ENCODE measurements at regions not wholly inside any gene's neighbourhood (a gene's known extent, or its start where the extent isn't known, plus 50 kb on each side); places are given as distances from the start of the nearest gene placed in this dataset.

DNA sequence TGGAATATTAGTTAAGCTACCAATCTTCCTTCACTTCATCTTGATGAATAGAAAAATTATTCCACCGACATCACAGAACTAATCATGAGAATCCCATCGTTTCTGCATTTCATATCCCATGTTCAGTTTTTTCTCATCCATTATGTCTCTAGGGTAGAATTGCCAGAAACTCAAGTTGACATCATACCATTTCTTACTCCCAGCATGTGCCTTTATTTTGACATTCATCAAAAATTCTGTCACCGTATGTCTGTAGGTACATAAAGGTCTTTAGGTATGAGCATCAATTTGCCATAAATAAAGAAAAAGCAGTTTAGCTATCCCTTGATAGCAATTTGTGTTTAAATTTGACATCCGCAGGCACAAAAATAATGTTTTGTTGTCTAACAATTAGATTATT, 175.5 kb upstream of the ROBO2 start:
- Histone ChIP-seq H3K9me3 (no peaks in the 10 kb centered on the region), H3K27ac (no peak overlapping the region), H3K4me1 (no peaks in the 10 kb centered on the region), H3K36me3 (no peaks in the 10 kb centered on the region), H3K4me3 (no peak overlapping the region), H3K27me3 (no peaks in the 10 kb centered on the region)
- TF ChIP-seq POLR2A (IDR thresholded peaks at IDR 0.05), result no peak
- TF ChIP-seq EP300 (IDR thresholded peaks at IDR 0.05), result no peak
- no peak for TF ChIP-seq POLR2AphosphoS5 (IDR thresholded peaks at IDR 0.05)
- TF ChIP-seq, protein P1, sequence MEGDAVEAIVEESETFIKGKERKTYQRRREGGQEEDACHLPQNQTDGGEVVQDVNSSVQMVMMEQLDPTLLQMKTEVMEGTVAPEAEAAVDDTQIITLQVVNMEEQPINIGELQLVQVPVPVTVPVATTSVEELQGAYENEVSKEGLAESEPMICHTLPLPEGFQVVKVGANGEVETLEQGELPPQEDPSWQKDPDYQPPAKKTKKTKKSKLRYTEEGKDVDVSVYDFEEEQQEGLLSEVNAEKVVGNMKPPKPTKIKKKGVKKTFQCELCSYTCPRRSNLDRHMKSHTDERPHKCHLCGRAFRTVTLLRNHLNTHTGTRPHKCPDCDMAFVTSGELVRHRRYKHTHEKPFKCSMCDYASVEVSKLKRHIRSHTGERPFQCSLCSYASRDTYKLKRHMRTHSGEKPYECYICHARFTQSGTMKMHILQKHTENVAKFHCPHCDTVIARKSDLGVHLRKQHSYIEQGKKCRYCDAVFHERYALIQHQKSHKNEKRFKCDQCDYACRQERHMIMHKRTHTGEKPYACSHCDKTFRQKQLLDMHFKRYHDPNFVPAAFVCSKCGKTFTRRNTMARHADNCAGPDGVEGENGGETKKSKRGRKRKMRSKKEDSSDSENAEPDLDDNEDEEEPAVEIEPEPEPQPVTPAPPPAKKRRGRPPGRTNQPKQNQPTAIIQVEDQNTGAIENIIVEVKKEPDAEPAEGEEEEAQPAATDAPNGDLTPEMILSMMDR (IDR thresholded peaks at IDR 0.05), result no peak
- ATAC-seq (ENCODE audit: low FRiP score in 2 of 2) (no peak), DNase-seq (no peak)
- WGBS, 2 donors, result 90 to 93% methylated on average over 4 of the region's 4 CpGs

DNA sequence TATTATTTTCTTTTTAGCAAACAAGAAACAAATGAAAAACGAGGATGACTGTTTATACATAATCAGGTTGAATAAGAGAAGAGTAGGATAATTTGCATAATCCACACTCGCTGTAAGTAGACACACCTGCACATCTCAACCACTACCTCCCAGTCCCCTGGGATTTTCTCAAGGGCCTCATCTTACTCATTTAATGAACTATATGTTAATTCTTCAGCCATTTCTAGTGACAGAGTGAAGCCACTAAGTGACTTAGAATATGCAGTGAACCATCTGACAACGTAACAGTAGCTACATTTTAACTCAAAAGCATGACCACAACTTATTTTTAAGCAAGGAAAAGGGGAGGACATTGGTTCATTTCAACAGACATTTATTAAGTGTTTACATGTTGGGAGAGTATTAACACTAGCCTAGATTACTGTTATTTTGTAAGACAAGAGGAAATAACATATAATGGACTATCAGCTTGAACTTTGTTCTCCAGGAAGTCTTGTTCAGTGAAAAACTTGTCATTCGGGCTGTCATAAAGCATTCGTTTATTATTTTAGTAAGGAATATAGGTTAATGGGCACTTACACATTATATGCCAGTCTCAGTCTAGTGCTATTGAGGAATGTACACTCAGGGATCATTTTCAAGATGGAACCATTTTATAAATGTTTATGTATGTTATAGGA, 173.0 kb upstream of the ROBO2 start:
- no peak for TF ChIP-seq POLR2A (IDR thresholded peaks at IDR 0.05)
- no peak for TF ChIP-seq EP300 (IDR thresholded peaks at IDR 0.05)
- TF ChIP-seq, protein P1 (IDR thresholded peaks at IDR 0.05), result no peak
- no peak for TF ChIP-seq POLR2AphosphoS5 (IDR thresholded peaks at IDR 0.05)
- Histone ChIP-seq H3K9me3 (no peaks in the 10 kb centered on the region), H3K27ac (no peak overlapping the region), H3K27me3 (no peaks in the 10 kb centered on the region), H3K36me3 (no peaks in the 10 kb centered on the region), H3K4me3 (no peak overlapping the region), H3K4me1 (no peaks in the 10 kb centered on the region)
- DNase-seq (no peak), ATAC-seq (ENCODE audit: low FRiP score in 2 of 2) (no peak)
- 58 to 69% methylated on average over 5 of the region's 5 CpGs for WGBS, 2 donors

DNA sequence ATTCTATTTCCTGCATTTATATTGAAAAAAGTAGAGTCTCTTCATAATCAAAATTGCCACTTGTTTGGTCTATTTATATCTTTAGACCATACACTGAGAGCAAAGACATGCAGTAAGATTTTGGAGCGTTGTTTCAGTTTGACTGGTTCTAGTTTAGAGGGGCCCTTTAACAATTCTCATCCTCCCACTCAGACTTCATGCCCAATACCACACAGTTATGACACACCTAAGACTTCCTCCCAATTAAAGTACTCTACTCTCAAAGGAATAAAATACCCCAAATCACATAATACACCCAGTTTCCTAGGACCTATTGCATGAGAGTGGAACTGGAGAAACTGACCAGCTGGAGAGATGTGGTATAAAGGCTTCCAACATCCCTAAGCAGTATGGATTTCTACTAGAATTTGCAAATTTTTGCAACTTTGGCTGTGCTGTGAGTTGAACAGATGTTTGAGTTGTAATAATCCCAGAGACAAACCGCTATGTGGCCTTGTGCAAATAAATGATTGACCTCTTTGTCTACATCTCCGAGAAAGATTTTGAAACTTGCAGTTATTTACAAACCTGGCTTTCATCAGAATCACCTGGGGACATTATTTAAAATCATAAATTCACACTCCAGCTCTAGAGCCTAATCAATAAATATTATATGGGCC, 170.0 kb upstream of the ROBO2 start:
- no peak for DNase-seq
- no peaks in the 10 kb centered on the region for H3K4me1 ChIP-seq
- no peaks in the 10 kb centered on the region for H3K9me3 ChIP-seq
- WGBS, 2 donors, result 74 to 78% methylated on average over 3 of the region's 3 CpGs
- H3K27me3 ChIP-seq, result no peaks in the 10 kb centered on the region
- H3K4me3 ChIP-seq, result no peak overlapping the region
- no peak for ATAC-seq (ENCODE audit: low FRiP score in 2 of 2)
- no peak for TF ChIP-seq POLR2A (IDR thresholded peaks at IDR 0.05)
- no peak for TF ChIP-seq EP300 (IDR thresholded peaks at IDR 0.05)
- TF ChIP-seq, protein P1 (IDR thresholded peaks at IDR 0.05), result no peak
- TF ChIP-seq POLR2AphosphoS5 (IDR thresholded peaks at IDR 0.05), result no peak
- H3K27ac ChIP-seq, result no peak overlapping the region
- H3K36me3 ChIP-seq, result no peaks in the 10 kb centered on the region

DNA sequence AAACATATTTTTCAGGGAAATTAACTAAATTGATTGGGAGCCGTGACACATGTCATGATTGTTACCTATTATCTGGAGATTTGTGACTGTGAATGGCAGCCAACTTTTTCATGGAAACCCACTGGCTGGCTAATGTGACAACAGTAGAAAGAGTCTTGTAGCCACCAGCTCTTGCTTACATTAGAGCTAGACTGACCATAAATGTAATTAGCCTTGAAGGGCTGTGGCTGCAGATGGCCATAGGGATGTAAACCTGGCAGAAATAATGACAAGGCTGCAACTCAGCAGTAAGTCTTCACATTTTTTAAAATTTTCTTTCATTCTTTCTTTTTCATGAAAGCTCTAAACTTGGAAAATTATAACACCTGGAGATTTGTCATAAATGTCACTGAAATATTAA, 168.2 kb upstream of the ROBO2 start:
- 96% methylated on average over 1 of the region's 1 CpG for WGBS, 2 donors
- Histone ChIP-seq H3K27me3 (no peaks in the 10 kb centered on the region), H3K4me3 (no peak overlapping the region), H3K4me1 (no peaks in the 10 kb centered on the region), H3K27ac (no peak overlapping the region), H3K9me3 (no peaks in the 10 kb centered on the region), H3K36me3 (no peaks in the 10 kb centered on the region)
- DNase-seq, result no peak
- no peak for ATAC-seq (ENCODE audit: low FRiP score in 2 of 2)
- TF ChIP-seq EP300 (IDR thresholded peaks at IDR 0.05) (no peak), POLR2AphosphoS5 (IDR thresholded peaks at IDR 0.05) (no peak), POLR2A (IDR thresholded peaks at IDR 0.05) (no peak)
- TF ChIP-seq, protein P1 (IDR thresholded peaks at IDR 0.05), result no peak

DNA sequence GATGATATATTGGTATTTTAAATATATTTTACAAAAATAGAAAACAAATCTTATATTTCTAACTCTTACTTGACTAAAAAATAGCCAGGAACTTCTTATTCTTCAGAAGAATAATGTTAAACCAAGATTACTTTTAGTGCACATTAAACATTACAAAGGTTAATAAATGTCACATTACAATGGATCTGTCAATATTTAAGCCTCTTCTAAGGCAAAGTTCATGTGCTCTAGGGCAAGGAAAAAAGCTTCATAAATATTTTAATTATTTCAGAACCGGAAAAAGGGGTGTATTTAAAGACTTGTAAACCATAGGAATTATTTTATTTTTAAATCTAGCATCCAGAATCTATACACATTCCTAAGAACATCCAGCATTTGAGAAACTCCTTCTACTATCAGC, 166.9 kb upstream of the ROBO2 start:
- TF ChIP-seq POLR2A (IDR thresholded peaks at IDR 0.05), result no peak
- TF ChIP-seq, protein P1 (IDR thresholded peaks at IDR 0.05), result no peak
- TF ChIP-seq EP300 (IDR thresholded peaks at IDR 0.05), result no peak
- no peak for TF ChIP-seq POLR2AphosphoS5 (IDR thresholded peaks at IDR 0.05)
- Histone ChIP-seq H3K9me3 (no peaks in the 10 kb centered on the region), H3K36me3 (no peaks in the 10 kb centered on the region), H3K27ac (no peak overlapping the region), H3K4me3 (no peak overlapping the region), H3K27me3 (no peaks in the 10 kb centered on the region), H3K4me1 (no peaks in the 10 kb centered on the region)
- WGBS, 2 donors, result 37 to 56% methylated on average over 1 of the region's 1 CpG
- ATAC-seq (ENCODE audit: low FRiP score in 2 of 2) (no peak), DNase-seq (no peak)
